SH-SY5Y (cell line): ENCODE measurements at regions not wholly inside any gene's neighbourhood (a gene's known extent, or its start where the extent isn't known, plus 50 kb on each side); places are given as distances from the start of the nearest gene placed in this dataset.

Experiments used
- GATA2 ChIP-seq: IDR thresholded peaks from 2 replicates; pipeline ENCODE4 v1.6.1; 2011; ENCODE audit warnings: mild to moderate bottlenecking, low read depth, low read length
- GATA3 ChIP-seq: IDR thresholded peaks from 2 replicates; pipeline ENCODE4 v1.6.1; 2011; ENCODE audit warnings: low read depth, mild to moderate bottlenecking, low read length, moderate library complexity

- TF ChIP-seq GATA3 (no peak), GATA2 (no peak)
Observed at GRCh38 chr3:34534013-34534412, 735.6 kb downstream of the PDCD6IP start.
